ENCODE measurements at regions not wholly inside any gene's neighbourhood (a gene's known extent, or its start where the extent isn't known, plus 50 kb on each side); places are given as distances from the start of the nearest gene placed in this dataset.

- in situ Hi-C loops (cut with MboI; ENCODE audit: low sequenced_read_pairs, unreplicated experiment), result no loop called here
- no peak for TF ChIP-seq CTCF (IDR thresholded peaks at IDR 0.05; ENCODE audit: borderline replicate concordance, control extremely low read depth, extremely low read depth, insufficient read depth, missing control alignments)
- DNase-seq (ENCODE audit: low spot score), result no peak
Observed at GRCh38 chr9:73892335-73892734, 604.8 kb upstream of the RORB start.

GRCh38 chr9:73893230-73893629, 603.9 kb upstream of the RORB start:
- in situ Hi-C loops (cut with MboI; ENCODE audit: low sequenced_read_pairs, unreplicated experiment), result no loop called here
- TF ChIP-seq CTCF (IDR thresholded peaks at IDR 0.05; ENCODE audit: borderline replicate concordance, control extremely low read depth, extremely low read depth, insufficient read depth, missing control alignments), result no peak
- no peak for DNase-seq (ENCODE audit: low spot score)

DNA sequence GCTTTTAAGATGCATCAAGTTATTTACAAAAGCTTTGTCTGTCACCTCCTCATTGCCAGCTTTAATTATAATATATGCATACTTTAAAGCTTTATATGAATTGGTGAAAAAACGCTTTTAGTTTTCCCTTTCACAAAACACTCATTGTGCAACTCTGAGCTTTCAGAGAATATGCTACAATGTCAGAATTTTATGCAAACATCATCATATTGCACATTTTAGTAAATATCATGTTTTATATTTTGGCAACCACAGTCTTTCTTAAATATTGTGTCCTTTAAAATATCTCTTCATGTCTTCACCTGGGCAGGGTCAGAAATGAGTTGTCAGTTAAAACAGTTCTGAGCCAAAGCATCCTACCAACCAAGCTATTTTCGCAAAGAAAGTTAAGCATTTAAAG, 601.1 kb upstream of the RORB start:
- no peak for DNase-seq (ENCODE audit: low spot score)
- TF ChIP-seq CTCF (IDR thresholded peaks at IDR 0.05; ENCODE audit: borderline replicate concordance, control extremely low read depth, extremely low read depth, insufficient read depth, missing control alignments), result no peak
- in situ Hi-C loops (cut with MboI; ENCODE audit: low sequenced_read_pairs, unreplicated experiment), result no loop called here

GRCh38 chr9:73906671-73907070, 590.5 kb upstream of the RORB start:
- in situ Hi-C loops (cut with MboI; ENCODE audit: low sequenced_read_pairs, unreplicated experiment), result no loop called here
- DNase-seq (ENCODE audit: low spot score), result no peak
- no peak for TF ChIP-seq CTCF (IDR thresholded peaks at IDR 0.05; ENCODE audit: borderline replicate concordance, control extremely low read depth, extremely low read depth, insufficient read depth, missing control alignments)

- no peak for DNase-seq (ENCODE audit: low spot score)
- in situ Hi-C loops (cut with MboI; ENCODE audit: low sequenced_read_pairs, unreplicated experiment), result no loop called here
- TF ChIP-seq CTCF (IDR thresholded peaks at IDR 0.05; ENCODE audit: borderline replicate concordance, control extremely low read depth, extremely low read depth, insufficient read depth, missing control alignments), result no peak
Observed at GRCh38 chr9:73911804-73912203, 585.3 kb upstream of the RORB start.

GRCh38 chr9:73916016-73916673, 581.0 kb upstream of the RORB start:
- no peak for DNase-seq (ENCODE audit: low spot score)
- no peak for TF ChIP-seq CTCF (IDR thresholded peaks at IDR 0.05; ENCODE audit: borderline replicate concordance, control extremely low read depth, extremely low read depth, insufficient read depth, missing control alignments)
- in situ Hi-C loops (cut with MboI; ENCODE audit: low sequenced_read_pairs, unreplicated experiment), result no loop called here
